ENCODE measurements at regions not wholly inside any gene's neighbourhood (a gene's known extent, or its start where the extent isn't known, plus 50 kb on each side); places are given as distances from the start of the nearest gene placed in this dataset.

- Histone ChIP-seq H3K9ac (ENCODE audit: low read length) (no peak overlapping the region), H3K79me2 (ENCODE audit: low read length) (no peaks in the 10 kb centered on the region), H3K4me3 (ENCODE audit: low read length) (no peak overlapping the region), H4K20me1 (ENCODE audit: insufficient read depth, low read length) (no peaks in the 10 kb centered on the region), H3K9me3 (ENCODE audit: insufficient read depth, low read length) (no peaks in the 10 kb centered on the region), H3K36me3 (replicated peaks; ENCODE audit: low read depth, low read length) (no peaks in the 10 kb centered on the region), H3K27ac (ENCODE audit: low read length) (no peak overlapping the region), H3K27me3 (ENCODE audit: low read depth, low read length) (no peaks in the 10 kb centered on the region), H2AFZ (ENCODE audit: low read depth, low read length) (no peak overlapping the region), H3K4me1 (ENCODE audit: low read length) (no peaks in the 10 kb centered on the region), H3K4me2 (ENCODE audit: low read length) (no peak overlapping the region)
- TF ChIP-seq, protein P1, sequence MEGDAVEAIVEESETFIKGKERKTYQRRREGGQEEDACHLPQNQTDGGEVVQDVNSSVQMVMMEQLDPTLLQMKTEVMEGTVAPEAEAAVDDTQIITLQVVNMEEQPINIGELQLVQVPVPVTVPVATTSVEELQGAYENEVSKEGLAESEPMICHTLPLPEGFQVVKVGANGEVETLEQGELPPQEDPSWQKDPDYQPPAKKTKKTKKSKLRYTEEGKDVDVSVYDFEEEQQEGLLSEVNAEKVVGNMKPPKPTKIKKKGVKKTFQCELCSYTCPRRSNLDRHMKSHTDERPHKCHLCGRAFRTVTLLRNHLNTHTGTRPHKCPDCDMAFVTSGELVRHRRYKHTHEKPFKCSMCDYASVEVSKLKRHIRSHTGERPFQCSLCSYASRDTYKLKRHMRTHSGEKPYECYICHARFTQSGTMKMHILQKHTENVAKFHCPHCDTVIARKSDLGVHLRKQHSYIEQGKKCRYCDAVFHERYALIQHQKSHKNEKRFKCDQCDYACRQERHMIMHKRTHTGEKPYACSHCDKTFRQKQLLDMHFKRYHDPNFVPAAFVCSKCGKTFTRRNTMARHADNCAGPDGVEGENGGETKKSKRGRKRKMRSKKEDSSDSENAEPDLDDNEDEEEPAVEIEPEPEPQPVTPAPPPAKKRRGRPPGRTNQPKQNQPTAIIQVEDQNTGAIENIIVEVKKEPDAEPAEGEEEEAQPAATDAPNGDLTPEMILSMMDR (IDR thresholded peaks at IDR 0.05; ENCODE audit: low read depth, low read length) = no peak
- TF ChIP-seq EZH2phosphoT487 (IDR thresholded peaks at IDR 0.05; ENCODE audit: low read depth) = no peak
These were observed 145.4 kb upstream of the E2F7 start for GRCh38 chr12:77210724-77211123.

DNA sequence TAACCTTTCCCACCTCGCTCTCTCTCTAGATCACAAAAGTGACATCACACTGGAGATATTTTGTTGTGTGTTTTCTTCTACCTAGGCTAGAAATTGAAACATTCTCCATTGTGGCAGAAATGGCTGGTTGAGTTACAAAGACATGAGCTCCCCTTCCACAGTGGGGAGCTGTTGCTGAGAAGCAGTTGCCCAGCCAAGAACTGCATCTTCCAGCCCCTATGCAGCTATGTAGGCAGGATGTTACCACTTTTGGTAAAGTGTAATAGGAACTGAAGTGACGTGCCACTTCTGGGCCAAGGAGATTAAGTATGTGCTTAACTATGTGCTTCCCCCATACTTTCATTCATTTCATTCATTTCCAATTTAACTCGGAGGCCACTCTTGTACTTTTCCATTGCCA is 138.7 kb upstream of the E2F7 start:
- Histone ChIP-seq H3K4me3 (ENCODE audit: low read length) (no peak overlapping the region), H3K4me2 (ENCODE audit: low read length) (no peak overlapping the region), H3K4me1 (ENCODE audit: low read length) (no peaks in the 10 kb centered on the region), H4K20me1 (ENCODE audit: insufficient read depth, low read length) (no peaks in the 10 kb centered on the region), H3K27ac (ENCODE audit: low read length) (no peak overlapping the region), H2AFZ (ENCODE audit: low read depth, low read length) (no peak overlapping the region), H3K79me2 (ENCODE audit: low read length) (no peaks in the 10 kb centered on the region), H3K36me3 (replicated peaks; ENCODE audit: low read depth, low read length) (no peaks in the 10 kb centered on the region), H3K9ac (ENCODE audit: low read length) (no peak overlapping the region), H3K27me3 (ENCODE audit: low read depth, low read length) (no peaks in the 10 kb centered on the region), H3K9me3 (ENCODE audit: insufficient read depth, low read length) (no peaks in the 10 kb centered on the region)
- TF ChIP-seq, protein P1 (IDR thresholded peaks at IDR 0.05; ENCODE audit: low read depth, low read length) = peak; percentile 9; the same call in 1 of the 2 replicates
- no peak for TF ChIP-seq EZH2phosphoT487 (IDR thresholded peaks at IDR 0.05; ENCODE audit: low read depth)

DNA sequence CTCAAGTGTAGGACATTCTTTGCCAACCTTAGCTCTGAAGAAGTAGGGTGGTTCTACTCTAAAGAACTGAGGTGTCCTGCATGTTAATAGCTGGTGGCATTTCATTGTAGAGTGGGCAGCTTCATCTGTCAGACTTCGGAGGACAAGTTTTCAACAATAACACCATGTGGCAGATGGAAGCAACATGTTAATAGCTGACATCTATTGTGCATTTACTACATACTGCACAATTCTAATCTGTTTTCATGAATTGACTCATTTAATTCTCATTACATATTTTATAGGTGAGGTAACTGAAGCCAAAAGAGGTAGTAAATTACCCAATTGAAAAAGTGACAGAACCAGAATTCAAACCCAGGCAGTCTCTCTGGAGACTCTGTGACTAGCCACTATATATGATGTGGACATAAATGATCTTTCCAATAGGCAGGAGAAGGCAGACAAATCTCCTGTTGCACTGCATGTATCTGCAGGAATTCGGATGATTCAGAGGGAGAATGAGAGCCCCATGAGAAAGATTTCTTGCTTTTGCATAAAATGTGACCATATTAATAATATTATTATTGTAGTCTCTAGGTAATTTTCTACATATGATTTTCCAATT is 137.2 kb upstream of the E2F7 start:
- H3K4me3 ChIP-seq (ENCODE audit: low read length) = no peak overlapping the region
- no peaks in the 10 kb centered on the region for H4K20me1 ChIP-seq (ENCODE audit: insufficient read depth, low read length)
- H3K36me3 ChIP-seq (replicated peaks; ENCODE audit: low read depth, low read length) = no peaks in the 10 kb centered on the region
- no peaks in the 10 kb centered on the region for H3K27me3 ChIP-seq (ENCODE audit: low read depth, low read length)
- no peak for TF ChIP-seq EZH2phosphoT487 (IDR thresholded peaks at IDR 0.05; ENCODE audit: low read depth)
- TF ChIP-seq, protein P1 (IDR thresholded peaks at IDR 0.05; ENCODE audit: low read depth, low read length) = no peak
- no peak overlapping the region for H2AFZ ChIP-seq (ENCODE audit: low read depth, low read length)
- no peak overlapping the region for H3K9ac ChIP-seq (ENCODE audit: low read length)
- no peak overlapping the region for H3K4me2 ChIP-seq (ENCODE audit: low read length)
- H3K27ac ChIP-seq (ENCODE audit: low read length) = no peak overlapping the region
- no peaks in the 10 kb centered on the region for H3K79me2 ChIP-seq (ENCODE audit: low read length)
- no peaks in the 10 kb centered on the region for H3K4me1 ChIP-seq (ENCODE audit: low read length)
- H3K9me3 ChIP-seq (ENCODE audit: insufficient read depth, low read length) = no peaks in the 10 kb centered on the region

GRCh38 chr12:77189901-77190416 is 124.6 kb upstream of the E2F7 start:
- Histone ChIP-seq H3K4me2 (ENCODE audit: low read length) (no peak overlapping the region), H3K36me3 (replicated peaks; ENCODE audit: low read depth, low read length) (no peaks in the 10 kb centered on the region), H3K9ac (ENCODE audit: low read length) (no peak overlapping the region), H3K27ac (ENCODE audit: low read length) (no peak overlapping the region), H2AFZ (ENCODE audit: low read depth, low read length) (no peak overlapping the region), H3K4me3 (ENCODE audit: low read length) (no peak overlapping the region), H3K79me2 (ENCODE audit: low read length) (no peaks in the 10 kb centered on the region), H3K9me3 (ENCODE audit: insufficient read depth, low read length) (no peaks in the 10 kb centered on the region), H4K20me1 (ENCODE audit: insufficient read depth, low read length) (no peaks in the 10 kb centered on the region), H3K4me1 (ENCODE audit: low read length) (no peaks in the 10 kb centered on the region), H3K27me3 (ENCODE audit: low read depth, low read length) (no peaks in the 10 kb centered on the region)
- no peak for TF ChIP-seq EZH2phosphoT487 (IDR thresholded peaks at IDR 0.05; ENCODE audit: low read depth)
- TF ChIP-seq, protein P1 (IDR thresholded peaks at IDR 0.05; ENCODE audit: low read depth, low read length) = no peak
